Upper lobe of right lung (tissue), 1 donor: ENCODE measurements at regions not wholly inside any gene's neighbourhood (a gene's known extent, or its start where the extent isn't known, plus 50 kb on each side); places are given as distances from the start of the nearest gene placed in this dataset.

Experiments
- ATAC-seq: fragments of 200-7000 bp; cut with Tn5 transposase; one replicate; pipeline ENCODE4 v1.9.1; 2020; ENCODE audit warnings: mild to moderate bottlenecking, moderate library complexity
- DNase-seq: peaks from one replicate; pipeline ENCODE4 v3.0.0-alpha.2; 2020
- H3K27ac ChIP-seq: fragments of 200-600 bp; one replicate; pipeline ENCODE4 v1.8.0; 2022
- H3K27me3 ChIP-seq: fragments of 200-600 bp; one replicate; pipeline ENCODE4 v1.8.0; 2022; ENCODE audit warnings: mild to moderate bottlenecking
- H3K36me3 ChIP-seq: fragments of 200-600 bp; one replicate; pipeline ENCODE4 v1.8.0; 2022
- H3K4me1 ChIP-seq: fragments of 200-600 bp; one replicate; pipeline ENCODE4 v1.8.0; 2022
- H3K4me3 ChIP-seq: fragments of 200-600 bp; one replicate; pipeline ENCODE4 v1.8.0; 2022; ENCODE audit warnings: mild to moderate bottlenecking
- H3K9me3 ChIP-seq: fragments of 200-600 bp; one replicate; pipeline ENCODE4 v1.8.0; 2022
- CTCF ChIP-seq: fragments of 200-600 bp; IDR thresholded peaks from one replicate; pipeline ENCODE4 v1.8.0; 2022; ENCODE audit warnings: antibody characterized with exemption
- intact Hi-C: fragments of 100-400 bp; cut with DNase I; formaldehyde crosslinking; loops from one replicate; pipeline ENCODE4 v1.11.0; 2022
- donor health status: DM: no; HTN: yes; CAD: no; lungs with severe emphysema.

GRCh38 chr4:152165146-152165545, 370.7 kb downstream of the FBXW7 start:
- no peak for ATAC-seq

GRCh38 chr4:152164561-152164960, 371.3 kb downstream of the FBXW7 start:
- no peak for DNase-seq
- Histone ChIP-seq H3K27ac (no peak overlapping the region), H3K9me3 (no peaks in the 10 kb centered on the region), H3K27me3 (no peaks in the 10 kb centered on the region), H3K4me1 (no peaks in the 10 kb centered on the region), H3K36me3 (no peaks in the 10 kb centered on the region), H3K4me3 (no peak overlapping the region)
- ATAC-seq: no peak
- no peak for TF ChIP-seq CTCF
- intact Hi-C loops: no loop called here

More at GRCh38 chr4:152165146-152165545, 370.7 kb downstream of the FBXW7 start:
- Histone ChIP-seq H3K9me3 (no peaks in the 10 kb centered on the region), H3K27me3 (no peaks in the 10 kb centered on the region), H3K36me3 (no peaks in the 10 kb centered on the region), H3K4me1 (no peaks in the 10 kb centered on the region), H3K4me3 (no peak overlapping the region), H3K27ac (no peak overlapping the region)
- TF ChIP-seq CTCF: no peak
- intact Hi-C loops: no loop called here
- DNase-seq: no peak

- Histone ChIP-seq H3K27me3 (no peaks in the 10 kb centered on the region), H3K4me3 (no peak overlapping the region), H3K36me3 (no peaks in the 10 kb centered on the region), H3K9me3 (no peaks in the 10 kb centered on the region), H3K4me1 (no peaks in the 10 kb centered on the region), H3K27ac (no peak overlapping the region)
- no peak for TF ChIP-seq CTCF
- ATAC-seq (no peak), DNase-seq (no peak)
- intact Hi-C loops: no loop called here
Measured at GRCh38 chr4:152162331-152162697, 373.6 kb downstream of the FBXW7 start.

- Histone ChIP-seq H3K27ac (no peak overlapping the region), H3K27me3 (no peaks in the 10 kb centered on the region), H3K4me3 (no peak overlapping the region), H3K9me3 (no peaks in the 10 kb centered on the region), H3K36me3 (no peaks in the 10 kb centered on the region), H3K4me1 (no peaks in the 10 kb centered on the region)
- ATAC-seq (no peak), DNase-seq (no peak)
- TF ChIP-seq CTCF: no peak
- intact Hi-C loops: no loop called here
Measured at GRCh38 chr4:152161676-152162330, 374.1 kb downstream of the FBXW7 start.

- TF ChIP-seq CTCF: no peak
- H3K9me3 ChIP-seq: no peaks in the 10 kb centered on the region
- H3K4me1 ChIP-seq: no peaks in the 10 kb centered on the region
- no peaks in the 10 kb centered on the region for H3K27me3 ChIP-seq
- ATAC-seq: no peak
- no peak overlapping the region for H3K27ac ChIP-seq
- no peak for DNase-seq
- intact Hi-C loops: no loop called here
- no peaks in the 10 kb centered on the region for H3K36me3 ChIP-seq
- no peak overlapping the region for H3K4me3 ChIP-seq
Measured at GRCh38 chr4:152160225-152160800, 375.6 kb downstream of the FBXW7 start.

- Histone ChIP-seq H3K4me1 (no peaks in the 10 kb centered on the region), H3K27ac (no peak overlapping the region), H3K4me3 (no peak overlapping the region), H3K9me3 (no peaks in the 10 kb centered on the region), H3K27me3 (no peaks in the 10 kb centered on the region), H3K36me3 (no peaks in the 10 kb centered on the region)
- TF ChIP-seq CTCF: no peak
- no peak for DNase-seq
- intact Hi-C loops: no loop called here
- ATAC-seq: no peak
Measured at GRCh38 chr4:152159773-152160172, 376.1 kb downstream of the FBXW7 start.
